Astrocyte of the spinal cord (primary cell): ENCODE measurements at regions not wholly inside any gene's neighbourhood (a gene's known extent, or its start where the extent isn't known, plus 50 kb on each side); places are given as distances from the start of the nearest gene placed in this dataset.

ENCODE experiments used
- DNase-seq: peaks from one replicate; pipeline ENCODE4 v3.0.0; 2011; ENCODE audit warnings: low read depth, low spot score
- H3K4me3 ChIP-seq: 2 replicates; pipeline ENCODE4 v1.5.1; 2011; ENCODE audit warnings: low read depth, mild to moderate bottlenecking, low read length, moderate library complexity
- CTCF ChIP-seq: IDR thresholded peaks from 2 replicates; pipeline ENCODE4 v1.5.1; 2012; ENCODE audit warnings: low read depth, mild to moderate bottlenecking, low read length, inconsistent platforms
- in situ Hi-C: cut with HindIII; loops from 2 replicates; pipeline ENCODE4 v1.10.0; 2017; ENCODE audit warnings: low sequenced_read_pairs

GRCh38 chr13:86932776-86933334 lies 738.3 kb upstream of the SLITRK5 start:
- DNase-seq, result peak; percentile 22
- in situ Hi-C loops, result no loop called here
- H3K4me3 ChIP-seq, result no peak overlapping the region
- no peak for TF ChIP-seq CTCF

- H3K4me3 ChIP-seq, result no peak overlapping the region
- in situ Hi-C loops, result no loop called here
- TF ChIP-seq CTCF, result no peak
Observed at GRCh38 chr13:86933676-86934075, 737.5 kb upstream of the SLITRK5 start.

GRCh38 chr13:86937316-86937715 lies 733.9 kb upstream of the SLITRK5 start:
- H3K4me3 ChIP-seq, result no peak overlapping the region
- no peak for DNase-seq
- no peak for TF ChIP-seq CTCF
- in situ Hi-C loops, result no loop called here

More at GRCh38 chr13:86933676-86934075, 737.5 kb upstream of the SLITRK5 start:
- DNase-seq, result no peak

- no peak for TF ChIP-seq CTCF
- in situ Hi-C loops, result no loop called here
- DNase-seq, result no peak
- H3K4me3 ChIP-seq, result no peak overlapping the region
Observed at GRCh38 chr13:86945584-86945983, 725.6 kb upstream of the SLITRK5 start.

GRCh38 chr13:86946734-86947133 lies 724.4 kb upstream of the SLITRK5 start:
- DNase-seq, result no peak
- in situ Hi-C loops, result no loop called here
- TF ChIP-seq CTCF, result no peak
- H3K4me3 ChIP-seq, result no peak overlapping the region

- H3K4me3 ChIP-seq, result no peak overlapping the region
- TF ChIP-seq CTCF, result no peak
- DNase-seq, result no peak
- in situ Hi-C loops, result no loop called here
Observed at GRCh38 chr13:86954341-86954740, 716.8 kb upstream of the SLITRK5 start.

- H3K4me3 ChIP-seq, result no peak overlapping the region
- TF ChIP-seq CTCF, result no peak
- in situ Hi-C loops, result no loop called here
- peak; percentile 63 for DNase-seq
Observed at GRCh38 chr13:86960876-86961275, 710.3 kb upstream of the SLITRK5 start.
